K562 (cell line): ENCODE measurements at regions not wholly inside any gene's neighbourhood (a gene's known extent, or its start where the extent isn't known, plus 50 kb on each side); places are given as distances from the start of the nearest gene placed in this dataset.

ENCODE experiments used
- ATAC-seq: fragments of 200-7000 bp; cut with Tn5 transposase; 3 replicates; pipeline ENCODE4 v1.9.1; 2020; ENCODE audit warnings: moderate library complexity
- BruUV-seq: library from RNA; stranded (reverse); fragments of 400-500 nt; replicated peaks from 2 replicates; lab custom pipeline; 2021; lab: Mats Ljungman, UMichigan
- CTCF ChIA-PET: fragments of 300-600 bp; formaldehyde crosslinking; extraction: SDS; loops from one replicate; lab custom pipeline; 2021; ENCODE audit warnings: low intra/inter-chr PET ratio; lab: Yijun Ruan, JAX
- POLR2A ChIA-PET: fragments of 300-600, 350-650 bp; sonication (Branson Sonifier 250); formaldehyde crosslinking; extraction: SDS; loops from one replicate; lab custom pipeline; 2021; ENCODE audit warnings: antibody characterized with exemption, inconsistent platforms; lab: Yijun Ruan, JAX
- DNase-seq, 4 experiments: peaks; one replicate each; pipeline versions ENCODE4 v3.0.0 to v3.0.0-alpha.2; 2011 to 2018; ENCODE audit warnings: low spot score in 3 of 4, mixed read lengths in 3 of 4; ENCODE audit errors: extremely low read depth in 1 of 4
- FAIRE-seq: peaks from 2 replicates; lab custom pipeline; 2011; peaks lifted over from hg19 to GRCh38; lab: Jason Lieb, UNC
- H2AFZ ChIP-seq: 2 replicates; pipeline ENCODE4 v1.6.0; 2011; ENCODE audit warnings: low read depth, low read length, control low read depth, inconsistent platforms
- H3K27ac ChIP-seq: fragments of 200-600 bp; 3 replicates; pipeline ENCODE4 v1.8.0; 2011; ENCODE audit warnings: low read depth, mild to moderate bottlenecking, control low read depth, inconsistent platforms, low read length, moderate library complexity, mixed read lengths; ENCODE audit errors: extremely low read depth
- H3K27me3 ChIP-seq, 2 experiments: fragments of 300-600 bp in 1 of 2; 2 replicates in 1 of 2; 3 replicates in 1 of 2; pipeline versions ENCODE4 v1.6.0 to v1.8.0; 2011; ENCODE audit warnings: inconsistent platforms in 2 of 2, low read length in 2 of 2, mild to moderate bottlenecking in 1 of 2, mixed read lengths in 1 of 2, moderate library complexity in 1 of 2; ENCODE audit not compliant: control insufficient read depth in 2 of 2, insufficient read depth in 2 of 2
- H3K36me3 ChIP-seq: fragments of 300-600 bp; 3 replicates; pipeline ENCODE4 v1.8.0; 2011; ENCODE audit warnings: mild to moderate bottlenecking, low read length, inconsistent platforms; ENCODE audit not compliant: control insufficient read depth, insufficient read depth
- H3K4me1 ChIP-seq, 2 experiments: fragments of 200-600 bp in 1 of 2; replicated peaks in 1 of 2; 2 replicates in 1 of 2; 3 replicates in 1 of 2; pipeline versions ENCODE4 v1.5.1 to v1.8.0; 2011; ENCODE audit warnings: inconsistent platforms in 2 of 2, low read length in 2 of 2, mild to moderate bottlenecking in 1 of 2, mixed read lengths in 1 of 2, moderate library complexity in 1 of 2; ENCODE audit not compliant: control insufficient read depth in 2 of 2, insufficient read depth in 2 of 2
- H3K4me2 ChIP-seq: 2 replicates; pipeline ENCODE4 v1.6.1; 2011; ENCODE audit warnings: low read length, control low read depth, inconsistent platforms, mixed read lengths; ENCODE audit not compliant: insufficient read depth
- H3K4me3 ChIP-seq: fragments of 200-600 bp; sonication (generic), shearing (Covaris generic); 2 replicates; pipeline ENCODE4 v1.5.1; 2016; ENCODE audit warnings: control low read depth, inconsistent platforms
- H3K79me2 ChIP-seq: fragments of 200-600 bp; 3 replicates; pipeline ENCODE4 v1.8.0; 2011; ENCODE audit warnings: low read length, inconsistent platforms; ENCODE audit not compliant: control insufficient read depth, insufficient read depth
- H3K9ac ChIP-seq, 2 experiments: 2 replicates each; pipeline versions ENCODE4 v1.6.0 to v1.6.1; 2011; ENCODE audit warnings: low read depth in 2 of 2, low read length in 2 of 2, control low read depth in 1 of 2, inconsistent platforms in 1 of 2, mild to moderate bottlenecking in 1 of 2, mixed read lengths in 1 of 2; ENCODE audit not compliant: insufficient read depth in 1 of 2
- H3K9me1 ChIP-seq: one replicate; pipeline ENCODE4 v1.6.0; 2011; ENCODE audit warnings: inconsistent platforms, mild to moderate bottlenecking, low read length, moderate library complexity; ENCODE audit not compliant: control insufficient read depth, insufficient read depth
- H3K9me3 ChIP-seq: replicated peaks from 2 replicates; pipeline ENCODE4 v1.5.1; 2011; ENCODE audit warnings: low read depth, low read length, inconsistent platforms; ENCODE audit not compliant: control insufficient read depth, insufficient read depth
- H4K20me1 ChIP-seq: replicated peaks from 2 replicates; pipeline ENCODE4 v1.6.1; 2011; ENCODE audit warnings: low read length, inconsistent platforms, mixed read lengths; ENCODE audit not compliant: control insufficient read depth, insufficient read depth
- ARID2 ChIP-seq: fragments of 450-650 bp; IDR thresholded peaks from 2 replicates; pipeline ENCODE4 v1.6.1; 2017; ENCODE audit warnings: antibody characterized with exemption, mild to moderate bottlenecking
- E2F5 ChIP-seq: sonication (generic); formaldehyde crosslinking; IDR thresholded peaks from 2 replicates; pipeline ENCODE4 v1.8.0; 2022; ENCODE audit warnings: mild to moderate bottlenecking, missing genetic modification reagents
- EGR1 ChIP-seq: fragments of 450-650 bp; conservative IDR thresholded peaks from 2 replicates; pipeline ENCODE4 v1.6.1; 2017; ENCODE audit warnings: mild to moderate bottlenecking
- HBP1 ChIP-seq: fragments of 450-650 bp; formaldehyde crosslinking; IDR thresholded peaks from 2 replicates; pipeline ENCODE4 v1.4.0; 2022; ENCODE audit warnings: missing genetic modification characterization
- IFI16 ChIP-seq: fragments of 250-450 bp; sonication (Bioruptor Pico); IDR thresholded peaks from 2 replicates; pipeline ENCODE4 v2.1.2; 2022; ENCODE audit warnings: mild to moderate bottlenecking, inconsistent platforms
- MGA ChIP-seq: fragments of 450-650 bp; IDR thresholded peaks from 2 replicates; pipeline ENCODE4 v1.6.1; 2016; ENCODE audit warnings: mild to moderate bottlenecking, moderate library complexity
- NFIC ChIP-seq: fragments of 450-650 bp; IDR thresholded peaks from 2 replicates; pipeline ENCODE4 v1.6.1; 2017; ENCODE audit warnings: mild to moderate bottlenecking, inconsistent platforms
- NFRKB ChIP-seq: fragments of 450-650 bp; IDR thresholded peaks from 2 replicates; pipeline ENCODE4 v1.6.1; 2016; ENCODE audit warnings: low read depth
- TAL1 ChIP-seq: fragments of 450-650 bp; IDR thresholded peaks from 2 replicates; pipeline ENCODE4 v1.6.1; 2016; ENCODE audit warnings: mild to moderate bottlenecking
- ZKSCAN1 ChIP-seq: fragments of 150-350 bp; IDR thresholded peaks from 2 replicates; pipeline ENCODE4 v1.6.1; 2016; ENCODE audit warnings: low read depth, low read length
- WGBS: fragments of 100-300 bp; shearing (Covaris generic); methylation state at CpG from one replicate; pipeline ENCODE4 v1.1.6; 2016; ENCODE audit warnings: low coverage, mixed read lengths; ENCODE audit not compliant: insufficient coverage; ENCODE audit errors: missing lambda C conversion rate; 5-methylcytosine and 5-hydroxymethylcytosine counted together
- in situ Hi-C: fragments of 300-500 bp; cut with MboI; formaldehyde crosslinking; loops from 4 replicates; pipeline ENCODE4 v1.15.0; 2018; ENCODE audit warnings: inconsistent platforms, mixed read lengths
- intact Hi-C: fragments of 100-400 bp; cut with micrococcal nuclease; formaldehyde crosslinking; loops from 2 replicates; pipeline ENCODE4 v1.14.2; 2022

GRCh38 chr4:163600727-163601126 lies 106.2 kb downstream of the TMA16 start:
- no peaks in the 10 kb centered on the region for H3K9me3 ChIP-seq
- H3K4me3 ChIP-seq = no peak overlapping the region
- no peaks in the 10 kb centered on the region for H3K4me1 ChIP-seq
- no peaks in the 10 kb centered on the region for H4K20me1 ChIP-seq
- no peak overlapping the region for H3K4me2 ChIP-seq
- FAIRE-seq (no peak), ATAC-seq (no peak), DNase-seq (no peak)
- intact Hi-C loops = no loop called here
- H3K9ac ChIP-seq = no peak overlapping the region
- ChIA-PET CTCF (no interaction called here), POLR2A (interaction anchor here (0.6 kb wide), 1 partner anchor 996 kb away, joined by 4 read pairs; no protein-coding TSS in a partner anchor)
- H2AFZ ChIP-seq = no peak overlapping the region
- no peaks in the 10 kb centered on the region for H3K36me3 ChIP-seq
- no peak overlapping the region for H3K27ac ChIP-seq
- in situ Hi-C loops = no loop called here
- no peaks in the 10 kb centered on the region for H3K9me1 ChIP-seq
- 0% methylated on average over 6 of the region's 6 CpGs for WGBS
- no peaks in the 10 kb centered on the region for H3K79me2 ChIP-seq
- no TSS peak for BruUV-seq
- no peaks in the 10 kb centered on the region for H3K27me3 ChIP-seq
- TF ChIP-seq E2F5 (CRISPR knock-in tag) = no peak
- TF ChIP-seq ARID2 = no peak
- TF ChIP-seq IFI16 = no peak
- TF ChIP-seq EGR1 = no peak
- TF ChIP-seq TAL1 = no peak
- no peak for TF ChIP-seq NFIC
- no peak for TF ChIP-seq ZKSCAN1
- TF ChIP-seq NFRKB = no peak
- TF ChIP-seq MGA = no peak
- TF ChIP-seq HBP1 = no peak
